ENCODE measurements at regions not wholly inside any gene's neighbourhood (a gene's known extent, or its start where the extent isn't known, plus 50 kb on each side); places are given as distances from the start of the nearest gene placed in this dataset.

GRCh38 chr5:104751969-104752368 is 1189.4 kb upstream of the NUDT12 start:
- Histone ChIP-seq H3K36me3 (no peaks in the 10 kb centered on the region), H3K4me3 (no peak overlapping the region), H3K27ac (no peak overlapping the region), H3K27me3 (no peaks in the 10 kb centered on the region), H3K9me3 (no peaks in the 10 kb centered on the region), H3K4me1 (peaks cover 0 to 5% (median 0%) of the 10 kb centered on the region in 4 donors)
- DNase-seq = no peak
- 84 to 96% methylated on average over 1 of the region's 1 CpG for WGBS, 2 donors
- intact Hi-C loops (cut with DNase I) = no loop called here
- no peak for TF ChIP-seq POLR2AphosphoS5 (IDR thresholded peaks at IDR 0.05)
- no peak for TF ChIP-seq CTCF (IDR thresholded peaks at IDR 0.05)
- TF ChIP-seq EP300 (IDR thresholded peaks at IDR 0.05) = no peak
- no peak for TF ChIP-seq POLR2A (IDR thresholded peaks at IDR 0.05)

GRCh38 chr5:104739905-104740304 is 1177.3 kb upstream of the NUDT12 start:
- Histone ChIP-seq H3K4me1 (no peaks in the 10 kb centered on the region), H3K36me3 (no peaks in the 10 kb centered on the region), H3K9me3 (no peaks in the 10 kb centered on the region), H3K4me3 (no peak overlapping the region), H3K27me3 (no peaks in the 10 kb centered on the region), H3K27ac (no peak overlapping the region)
- 27 to 62% methylated on average over 3 of the region's 3 CpGs for WGBS, 2 donors
- intact Hi-C loops (cut with DNase I) = loop anchor here (2.0 to 10.0 kb wide), 2 partner anchors 95 to 197 kb away; no protein-coding TSS in a partner anchor
- no peak for DNase-seq
- TF ChIP-seq CTCF (IDR thresholded peaks at IDR 0.05) (no peak), EP300 (IDR thresholded peaks at IDR 0.05) (no peak), POLR2AphosphoS5 (IDR thresholded peaks at IDR 0.05) (no peak), POLR2A (IDR thresholded peaks at IDR 0.05) (no peak)

GRCh38 chr5:104739503-104739902 is 1176.9 kb upstream of the NUDT12 start:
- WGBS, 2 donors = 58 to 81% methylated on average over 2 of the region's 2 CpGs
- intact Hi-C loops (cut with DNase I) = loop anchor here (2.0 to 10.0 kb wide), 2 partner anchors 95 to 197 kb away; no protein-coding TSS in a partner anchor

GRCh38 chr5:104736073-104736472 is 1173.5 kb upstream of the NUDT12 start:
- 94 to 96% methylated on average over 3 of the region's 3 CpGs for WGBS, 2 donors
- Histone ChIP-seq H3K27me3 (no peaks in the 10 kb centered on the region), H3K4me1 (peaks cover 0 to 35% (median 17%) of the 10 kb centered on the region in 4 donors), H3K27ac (no peak overlapping the region), H3K4me3 (no peak overlapping the region), H3K36me3 (no peaks in the 10 kb centered on the region), H3K9me3 (no peaks in the 10 kb centered on the region)
- intact Hi-C loops (cut with DNase I) = loop anchor here (10.0 kb wide), 1 partner anchor 91 kb away; no protein-coding TSS in a partner anchor
- DNase-seq = no peak
- TF ChIP-seq CTCF (IDR thresholded peaks at IDR 0.05) = no peak
- no peak for TF ChIP-seq POLR2A (IDR thresholded peaks at IDR 0.05)
- no peak for TF ChIP-seq POLR2AphosphoS5 (IDR thresholded peaks at IDR 0.05)
- no peak for TF ChIP-seq EP300 (IDR thresholded peaks at IDR 0.05)

More at GRCh38 chr5:104739503-104739902, 1176.9 kb upstream of the NUDT12 start:
- Histone ChIP-seq H3K36me3 (no peaks in the 10 kb centered on the region), H3K4me3 (no peak overlapping the region), H3K9me3 (no peaks in the 10 kb centered on the region), H3K27ac (no peak overlapping the region), H3K27me3 (no peaks in the 10 kb centered on the region), H3K4me1 (peaks cover 0 to 2% (median 0%) of the 10 kb centered on the region in 4 donors)
- no peak for DNase-seq
- no peak for TF ChIP-seq POLR2AphosphoS5 (IDR thresholded peaks at IDR 0.05)
- no peak for TF ChIP-seq POLR2A (IDR thresholded peaks at IDR 0.05)
- TF ChIP-seq EP300 (IDR thresholded peaks at IDR 0.05) = no peak
- TF ChIP-seq CTCF (IDR thresholded peaks at IDR 0.05) = no peak

- no peaks in the 10 kb centered on the region for H3K9me3 ChIP-seq
- no peak overlapping the region for H3K4me3 ChIP-seq
- no peaks in the 10 kb centered on the region for H3K36me3 ChIP-seq
- H3K4me1 ChIP-seq = peaks cover 0 to 38% (median 17%) of the 10 kb centered on the region in 4 donors
- TF ChIP-seq POLR2A (IDR thresholded peaks at IDR 0.05) (no peak), CTCF (IDR thresholded peaks at IDR 0.05) (no peak), POLR2AphosphoS5 (IDR thresholded peaks at IDR 0.05) (no peak), EP300 (IDR thresholded peaks at IDR 0.05) (no peak)
- no peak for DNase-seq
- intact Hi-C loops (cut with DNase I) = loop anchor here (10.0 kb wide), 1 partner anchor 89 kb away; no protein-coding TSS in a partner anchor
- H3K27ac ChIP-seq = peak overlapping the region in 2 of 4 donors; percentile 37 to 60
- WGBS, 2 donors = 90 to 96% methylated on average over 2 of the region's 2 CpGs
- no peaks in the 10 kb centered on the region for H3K27me3 ChIP-seq
Observed at GRCh38 chr5:104734046-104734445, 1171.5 kb upstream of the NUDT12 start.

All from sigmoid colon (tissue), 6 donors.